ENCODE measurements at regions not wholly inside any gene's neighbourhood (a gene's known extent, or its start where the extent isn't known, plus 50 kb on each side); places are given as distances from the start of the nearest gene placed in this dataset.

DNA sequence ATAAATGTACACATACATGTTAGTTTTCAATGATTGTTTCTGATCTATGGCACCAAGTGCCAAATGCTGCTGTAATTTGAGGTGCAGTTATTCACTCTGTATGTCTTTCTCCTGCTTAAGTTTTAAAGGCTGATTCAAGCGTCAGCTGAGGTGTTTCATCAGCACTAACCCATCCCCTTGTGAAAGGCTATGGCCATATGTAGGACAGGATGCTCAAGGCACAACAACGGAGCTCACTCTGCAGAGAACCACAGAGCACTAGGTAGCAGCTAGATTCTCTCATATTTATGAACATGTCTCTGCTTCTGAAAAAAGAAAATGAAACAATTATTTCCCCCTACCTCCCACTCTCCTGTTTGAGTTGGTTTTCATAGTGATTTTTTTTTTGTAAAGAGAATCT lies 340.0 kb upstream of the TMCO5A start:
- Histone ChIP-seq H3K27ac (no peak overlapping the region), H3K4me3 (no peak overlapping the region), H3K4me1 (no peaks in the 10 kb centered on the region), H3K9me3 (no peaks in the 10 kb centered on the region), H3K36me3 (no peaks in the 10 kb centered on the region), H3K27me3 (no peaks in the 10 kb centered on the region)
- TF ChIP-seq, protein P1, sequence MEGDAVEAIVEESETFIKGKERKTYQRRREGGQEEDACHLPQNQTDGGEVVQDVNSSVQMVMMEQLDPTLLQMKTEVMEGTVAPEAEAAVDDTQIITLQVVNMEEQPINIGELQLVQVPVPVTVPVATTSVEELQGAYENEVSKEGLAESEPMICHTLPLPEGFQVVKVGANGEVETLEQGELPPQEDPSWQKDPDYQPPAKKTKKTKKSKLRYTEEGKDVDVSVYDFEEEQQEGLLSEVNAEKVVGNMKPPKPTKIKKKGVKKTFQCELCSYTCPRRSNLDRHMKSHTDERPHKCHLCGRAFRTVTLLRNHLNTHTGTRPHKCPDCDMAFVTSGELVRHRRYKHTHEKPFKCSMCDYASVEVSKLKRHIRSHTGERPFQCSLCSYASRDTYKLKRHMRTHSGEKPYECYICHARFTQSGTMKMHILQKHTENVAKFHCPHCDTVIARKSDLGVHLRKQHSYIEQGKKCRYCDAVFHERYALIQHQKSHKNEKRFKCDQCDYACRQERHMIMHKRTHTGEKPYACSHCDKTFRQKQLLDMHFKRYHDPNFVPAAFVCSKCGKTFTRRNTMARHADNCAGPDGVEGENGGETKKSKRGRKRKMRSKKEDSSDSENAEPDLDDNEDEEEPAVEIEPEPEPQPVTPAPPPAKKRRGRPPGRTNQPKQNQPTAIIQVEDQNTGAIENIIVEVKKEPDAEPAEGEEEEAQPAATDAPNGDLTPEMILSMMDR (IDR thresholded peaks at IDR 0.05) = no peak
- no peak for TF ChIP-seq POLR2A (IDR thresholded peaks at IDR 0.05)
- DNase-seq = no peak

DNA sequence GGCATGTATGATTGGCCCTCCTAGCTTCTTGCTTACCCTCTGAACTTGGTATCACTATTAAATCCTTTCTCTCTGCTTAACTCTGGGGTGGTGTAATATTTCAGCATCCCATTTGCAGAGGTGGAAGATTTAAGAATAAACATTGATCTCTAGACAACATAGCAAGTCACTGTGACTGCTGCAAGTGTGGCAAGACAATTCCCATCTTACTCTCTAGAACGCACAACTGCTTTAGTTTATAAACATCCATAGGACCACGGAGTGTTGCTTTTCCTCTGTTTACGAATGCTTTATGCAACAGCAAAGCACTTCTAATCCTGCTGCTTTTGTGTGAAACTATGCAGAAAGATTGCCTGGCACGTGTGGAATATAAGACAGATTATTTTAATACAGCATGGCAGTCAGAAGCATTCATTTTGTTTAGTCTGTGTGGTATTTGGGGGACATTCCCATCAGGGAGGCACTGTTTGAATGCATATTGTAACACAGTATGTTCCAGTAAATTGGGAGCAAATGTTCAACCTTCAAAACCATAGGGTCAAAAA lies 338.9 kb upstream of the TMCO5A start:
- DNase-seq = no peak
- Histone ChIP-seq H3K27ac (no peak overlapping the region), H3K36me3 (no peaks in the 10 kb centered on the region), H3K27me3 (no peaks in the 10 kb centered on the region), H3K4me3 (no peak overlapping the region), H3K4me1 (no peaks in the 10 kb centered on the region), H3K9me3 (no peaks in the 10 kb centered on the region)
- TF ChIP-seq, protein P1 (IDR thresholded peaks at IDR 0.05) = no peak
- no peak for TF ChIP-seq POLR2A (IDR thresholded peaks at IDR 0.05)

DNA sequence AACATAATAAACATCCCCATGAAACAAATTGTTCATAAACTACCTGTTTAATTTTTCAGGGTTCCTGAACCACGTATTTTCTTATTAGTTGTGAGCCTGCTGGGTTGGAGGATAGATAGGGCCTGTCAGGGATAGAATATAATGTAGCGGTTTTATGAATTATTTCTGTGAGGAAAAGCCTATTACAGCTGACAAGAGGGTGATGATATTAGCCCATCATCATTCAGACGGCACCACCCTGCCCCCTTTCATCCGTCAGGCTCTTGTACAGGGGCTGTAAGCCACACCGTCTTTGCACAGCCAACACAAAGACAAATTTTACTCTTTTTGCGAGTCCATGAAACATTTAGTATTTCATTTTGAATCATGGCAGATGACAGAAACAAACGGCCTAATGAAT lies 335.3 kb upstream of the TMCO5A start:
- no peak overlapping the region for H3K27ac ChIP-seq
- H3K27me3 ChIP-seq = no peaks in the 10 kb centered on the region
- H3K4me1 ChIP-seq = no peaks in the 10 kb centered on the region
- H3K9me3 ChIP-seq = no peaks in the 10 kb centered on the region
- TF ChIP-seq, protein P1 (IDR thresholded peaks at IDR 0.05) = no peak
- TF ChIP-seq POLR2A (IDR thresholded peaks at IDR 0.05) = no peak
- no peak overlapping the region for H3K4me3 ChIP-seq
- DNase-seq = no peak
- H3K36me3 ChIP-seq = no peaks in the 10 kb centered on the region

DNA sequence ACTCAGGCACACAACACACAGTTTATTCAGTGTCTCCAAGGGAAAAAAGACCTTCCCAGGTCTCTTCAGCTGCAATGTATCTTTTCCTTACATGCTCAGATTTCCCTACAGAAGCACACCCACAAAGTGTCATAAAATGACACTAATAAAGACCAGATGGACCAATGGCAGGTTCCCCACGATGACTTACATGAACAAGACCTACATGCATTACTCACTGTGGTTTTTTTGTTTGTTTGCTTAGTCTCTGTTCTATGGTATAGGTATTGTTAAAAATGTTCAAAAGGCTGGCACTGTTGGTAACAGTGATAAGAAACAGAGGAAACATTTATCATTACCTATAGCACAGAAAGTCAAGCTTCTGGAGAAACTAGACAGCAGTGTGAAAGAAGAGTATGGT lies 318.2 kb upstream of the TMCO5A start:
- Histone ChIP-seq H3K4me1 (no peaks in the 10 kb centered on the region), H3K27me3 (no peaks in the 10 kb centered on the region), H3K9me3 (no peaks in the 10 kb centered on the region), H3K27ac (no peak overlapping the region), H3K4me3 (no peak overlapping the region), H3K36me3 (no peaks in the 10 kb centered on the region)
- no peak for DNase-seq
- TF ChIP-seq POLR2A (IDR thresholded peaks at IDR 0.05) = no peak
- TF ChIP-seq, protein P1 (IDR thresholded peaks at IDR 0.05) = no peak

DNA sequence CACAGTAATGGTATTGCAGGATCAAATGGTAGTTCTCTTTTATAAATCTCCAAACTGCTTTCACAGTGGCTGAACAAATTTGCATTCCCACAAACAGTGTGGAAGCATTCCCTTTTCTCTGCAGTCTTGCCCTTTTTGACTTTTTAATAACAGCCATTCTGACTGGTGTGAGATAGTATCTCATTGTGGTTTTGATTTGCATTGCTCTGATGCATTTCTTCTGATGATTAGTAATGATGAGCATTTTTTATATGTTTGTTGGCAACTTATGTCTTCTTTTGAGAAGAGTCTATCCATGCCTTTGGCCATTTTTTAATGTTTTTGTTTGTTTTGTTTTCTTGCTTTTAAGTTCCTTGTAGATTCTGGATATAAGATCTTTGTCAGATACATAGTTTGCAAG lies 316.1 kb upstream of the TMCO5A start:
- no peaks in the 10 kb centered on the region for H3K36me3 ChIP-seq
- no peaks in the 10 kb centered on the region for H3K4me1 ChIP-seq
- no peaks in the 10 kb centered on the region for H3K27me3 ChIP-seq
- H3K4me3 ChIP-seq = no peak overlapping the region
- no peak for TF ChIP-seq POLR2A (IDR thresholded peaks at IDR 0.05)
- TF ChIP-seq, protein P1 (IDR thresholded peaks at IDR 0.05) = no peak
- H3K27ac ChIP-seq = no peak overlapping the region
- H3K9me3 ChIP-seq = no peaks in the 10 kb centered on the region
- DNase-seq = no peak
